Adipocyte (in vitro differentiated cells): ENCODE measurements at regions not wholly inside any gene's neighbourhood (a gene's known extent, or its start where the extent isn't known, plus 50 kb on each side); places are given as distances from the start of the nearest gene placed in this dataset.

Experiments
- DNase-seq: peaks from one replicate; pipeline ENCODE4 v3.0.0-alpha.2; 2015; ENCODE audit warnings: low read depth
- H3K27me3 ChIP-seq: replicated peaks from 2 replicates; pipeline ENCODE4 v1.7.0; 2013; ENCODE audit warnings: mild to moderate bottlenecking, low read length, moderate library complexity; ENCODE audit not compliant: control insufficient read depth, insufficient read depth
- H3K36me3 ChIP-seq: 2 replicates; pipeline ENCODE4 v1.7.0; 2013; ENCODE audit warnings: low read length, mild to moderate bottlenecking, moderate library complexity; ENCODE audit not compliant: control insufficient read depth, insufficient read depth, severe bottlenecking
- H3K4me1 ChIP-seq: 2 replicates; pipeline ENCODE4 v1.7.0; 2013; ENCODE audit warnings: mild to moderate bottlenecking, low read length, moderate library complexity; ENCODE audit not compliant: control insufficient read depth, insufficient read depth
- H3K4me3 ChIP-seq: 2 replicates; pipeline ENCODE4 v1.7.0; 2013; ENCODE audit warnings: mild to moderate bottlenecking, low read length, moderate library complexity
- H3K9ac ChIP-seq: 2 replicates; pipeline ENCODE4 v1.7.0; 2013; ENCODE audit warnings: mild to moderate bottlenecking, low read length, moderate library complexity
- H3K9me3 ChIP-seq: 2 replicates; pipeline ENCODE4 v1.7.0; 2013; ENCODE audit warnings: mild to moderate bottlenecking, low read length, moderate library complexity; ENCODE audit not compliant: control insufficient read depth

- Histone ChIP-seq H3K9ac (no peak overlapping the region), H3K27me3 (no peaks in the 10 kb centered on the region), H3K36me3 (no peaks in the 10 kb centered on the region), H3K9me3 (no peaks in the 10 kb centered on the region), H3K4me3 (no peak overlapping the region), H3K4me1 (no peaks in the 10 kb centered on the region)
- no peak for DNase-seq
These were observed 770.8 kb downstream of the DSC3 start for GRCh38 chr18:30271716-30272115.

- H3K4me1 ChIP-seq: no peaks in the 10 kb centered on the region
- DNase-seq: no peak
- H3K9me3 ChIP-seq: no peaks in the 10 kb centered on the region
- no peak overlapping the region for H3K9ac ChIP-seq
- no peaks in the 10 kb centered on the region for H3K36me3 ChIP-seq
- no peaks in the 10 kb centered on the region for H3K27me3 ChIP-seq
- H3K4me3 ChIP-seq: no peak overlapping the region
These were observed 777.4 kb downstream of the DSC3 start for GRCh38 chr18:30265190-30265589.

- Histone ChIP-seq H3K27me3 (no peaks in the 10 kb centered on the region), H3K9ac (no peak overlapping the region), H3K9me3 (no peaks in the 10 kb centered on the region), H3K4me3 (no peak overlapping the region), H3K36me3 (no peaks in the 10 kb centered on the region), H3K4me1 (no peaks in the 10 kb centered on the region)
- no peak for DNase-seq
These were observed 788.2 kb downstream of the DSC3 start for GRCh38 chr18:30254331-30254730.

GRCh38 chr18:30248056-30248455, 794.5 kb downstream of the DSC3 start:
- Histone ChIP-seq H3K36me3 (no peaks in the 10 kb centered on the region), H3K4me3 (no peak overlapping the region), H3K9ac (no peak overlapping the region), H3K9me3 (no peaks in the 10 kb centered on the region), H3K27me3 (no peaks in the 10 kb centered on the region), H3K4me1 (no peaks in the 10 kb centered on the region)
- DNase-seq: no peak

GRCh38 chr18:30245766-30246455, 796.6 kb downstream of the DSC3 start:
- no peak overlapping the region for H3K4me3 ChIP-seq
- no peaks in the 10 kb centered on the region for H3K4me1 ChIP-seq
- peak; percentile 20 for DNase-seq
- H3K36me3 ChIP-seq: no peaks in the 10 kb centered on the region
- H3K9me3 ChIP-seq: no peaks in the 10 kb centered on the region
- H3K27me3 ChIP-seq: no peaks in the 10 kb centered on the region
- no peak overlapping the region for H3K9ac ChIP-seq

GRCh38 chr18:30234755-30235154, 807.8 kb downstream of the DSC3 start:
- no peak overlapping the region for H3K9ac ChIP-seq
- no peak for DNase-seq
- no peak overlapping the region for H3K4me3 ChIP-seq
- no peaks in the 10 kb centered on the region for H3K9me3 ChIP-seq
- H3K36me3 ChIP-seq: no peaks in the 10 kb centered on the region
- H3K27me3 ChIP-seq: no peaks in the 10 kb centered on the region
- H3K4me1 ChIP-seq: no peaks in the 10 kb centered on the region

GRCh38 chr18:30211112-30211511, 831.4 kb downstream of the DSC3 start:
- Histone ChIP-seq H3K4me1 (no peaks in the 10 kb centered on the region), H3K9ac (no peak overlapping the region), H3K4me3 (no peak overlapping the region), H3K9me3 (no peaks in the 10 kb centered on the region), H3K27me3 (no peaks in the 10 kb centered on the region), H3K36me3 (no peaks in the 10 kb centered on the region)
- DNase-seq: no peak

GRCh38 chr18:30208546-30208945, 834.0 kb downstream of the DSC3 start:
- Histone ChIP-seq H3K4me1 (no peaks in the 10 kb centered on the region), H3K9me3 (no peaks in the 10 kb centered on the region), H3K4me3 (no peak overlapping the region), H3K36me3 (no peaks in the 10 kb centered on the region), H3K9ac (no peak overlapping the region), H3K27me3 (no peaks in the 10 kb centered on the region)
- no peak for DNase-seq

GRCh38 chr18:30192216-30192615, 850.3 kb downstream of the DSC3 start:
- DNase-seq: no peak
- Histone ChIP-seq H3K4me3 (no peak overlapping the region), H3K9ac (no peak overlapping the region), H3K9me3 (peaks cover 5% of the 10 kb centered on the region), H3K36me3 (no peaks in the 10 kb centered on the region), H3K4me1 (no peaks in the 10 kb centered on the region), H3K27me3 (no peaks in the 10 kb centered on the region)

GRCh38 chr18:30186245-30186644, 856.3 kb downstream of the DSC3 start:
- H3K27me3 ChIP-seq: no peaks in the 10 kb centered on the region
- no peaks in the 10 kb centered on the region for H3K4me1 ChIP-seq
- H3K4me3 ChIP-seq: no peak overlapping the region
- DNase-seq: no peak
- H3K9ac ChIP-seq: no peak overlapping the region
- H3K36me3 ChIP-seq: no peaks in the 10 kb centered on the region
- H3K9me3 ChIP-seq: peaks cover 6% of the 10 kb centered on the region

GRCh38 chr18:30177056-30177455, 865.5 kb downstream of the DSC3 start:
- Histone ChIP-seq H3K4me3 (no peak overlapping the region), H3K9ac (no peak overlapping the region), H3K4me1 (no peaks in the 10 kb centered on the region), H3K9me3 (no peaks in the 10 kb centered on the region), H3K36me3 (no peaks in the 10 kb centered on the region), H3K27me3 (no peaks in the 10 kb centered on the region)
- peak; percentile 0 for DNase-seq

- no peak for DNase-seq
- Histone ChIP-seq H3K27me3 (no peaks in the 10 kb centered on the region), H3K36me3 (no peaks in the 10 kb centered on the region), H3K9ac (no peak overlapping the region), H3K4me3 (no peak overlapping the region), H3K4me1 (no peaks in the 10 kb centered on the region), H3K9me3 (no peaks in the 10 kb centered on the region)
These were observed 866.8 kb downstream of the DSC3 start for GRCh38 chr18:30175621-30176225.
